IPS-NIHi7 (cell line): ENCODE measurements at regions not wholly inside any gene's neighbourhood (a gene's known extent, or its start where the extent isn't known, plus 50 kb on each side); places are given as distances from the start of the nearest gene placed in this dataset.
"Not testable (repeated sequence)": the region's sequence is repeated elsewhere in the genome, so short reads cannot be mapped to it uniquely, and the experiment has no call there.

Experiments
- DNase-seq: peaks from one replicate; pipeline ENCODE4 v3.0.0; 2012; ENCODE audit warnings: mixed read lengths; ENCODE audit errors: extremely low spot score

- no peak for DNase-seq
Observed at GRCh38 chr5:72760259-72760658, 56.2 kb upstream of the TNPO1 start.

GRCh38 chr5:72752909-72753308 is 63.6 kb upstream of the TNPO1 start:
- DNase-seq = no peak

GRCh38 chr5:72749362-72749997 is 67.0 kb upstream of the TNPO1 start:
- DNase-seq = no peak

- no peak for DNase-seq
Observed at GRCh38 chr5:72747826-72748225, 68.6 kb upstream of the TNPO1 start.

GRCh38 chr5:72746736-72747135 is 69.7 kb upstream of the TNPO1 start:
- no peak for DNase-seq

GRCh38 chr5:72744136-72744535 is 72.3 kb upstream of the TNPO1 start:
- no peak for DNase-seq

GRCh38 chr5:72741805-72742204 is 74.7 kb upstream of the TNPO1 start:
- no peak for DNase-seq

GRCh38 chr5:72733810-72734209 is 82.7 kb upstream of the TNPO1 start:
- no peak for DNase-seq

GRCh38 chr5:72723581-72723980 is 92.9 kb upstream of the TNPO1 start:
- DNase-seq = no peak

GRCh38 chr5:72722792-72723452 is 93.5 kb upstream of the TNPO1 start:
- no peak for DNase-seq

GRCh38 chr5:72721844-72722243 is 94.6 kb upstream of the TNPO1 start:
- no peak for DNase-seq

GRCh38 chr5:72720205-72720604 is 96.3 kb upstream of the TNPO1 start:
- no peak for DNase-seq

- no peak for DNase-seq
Observed at GRCh38 chr5:72711351-72711750, 105.1 kb upstream of the TNPO1 start.

- DNase-seq = no peak
Observed at GRCh38 chr5:72709341-72709740, 107.1 kb upstream of the TNPO1 start.

GRCh38 chr5:72705178-72705577 is 111.3 kb upstream of the TNPO1 start:
- DNase-seq = no peak

- DNase-seq = no peak
Observed at GRCh38 chr5:72703876-72704275, 112.6 kb upstream of the TNPO1 start.

- no peak for DNase-seq
Observed at GRCh38 chr5:72702881-72703434, 113.5 kb upstream of the TNPO1 start.

GRCh38 chr5:72702105-72702504 is 114.4 kb upstream of the TNPO1 start:
- DNase-seq = not testable (repeated sequence)

- no peak for DNase-seq
Observed at GRCh38 chr5:72698481-72698880, 118.0 kb upstream of the TNPO1 start.

- DNase-seq = no peak
Observed at GRCh38 chr5:72697622-72698021, 118.8 kb upstream of the TNPO1 start.

GRCh38 chr5:72695659-72696058 is 120.8 kb upstream of the TNPO1 start:
- no peak for DNase-seq

GRCh38 chr5:72694856-72695255 is 121.6 kb upstream of the TNPO1 start:
- no peak for DNase-seq

- no peak for DNase-seq
Observed at GRCh38 chr5:72693546-72694205, 122.8 kb upstream of the TNPO1 start.
